GM12878 (cell line): ENCODE measurements at regions not wholly inside any gene's neighbourhood (a gene's known extent, or its start where the extent isn't known, plus 50 kb on each side); places are given as distances from the start of the nearest gene placed in this dataset.

ENCODE experiments used
- ATAC-seq: fragments of 200-7000 bp; cut with Tn5 transposase; 3 replicates; pipeline ENCODE4 v1.9.1; 2020; ENCODE audit warnings: mild to moderate bottlenecking, moderate library complexity
- BruUV-seq: library from RNA; stranded (reverse); fragments of 400-500 nt; replicated peaks from 2 replicates; lab custom pipeline; 2021; lab: Mats Ljungman, UMichigan
- CTCF ChIA-PET: fragments of 300-600 bp; sonication (Branson Sonifier 250); formaldehyde crosslinking; extraction: SDS; loops from one replicate; lab custom pipeline; 2021; ENCODE audit warnings: inconsistent platforms; lab: Yijun Ruan, JAX
- POLR2A ChIA-PET: fragments of 350-600 bp; formaldehyde crosslinking; extraction: SDS; loops from one replicate; lab custom pipeline; 2021; ENCODE audit warnings: inconsistent platforms; lab: Charles Lee
- RAD21 ChIA-PET: fragments of 300-600 bp; sonication (Branson Sonifier 250); formaldehyde crosslinking; loops from one replicate; lab custom pipeline; 2023; ENCODE audit warnings: antibody characterized with exemption; ENCODE audit not compliant: unreplicated experiment; lab: Charles Lee
- SMC1A ChIA-PET: fragments of 300-600 bp; sonication (Branson Sonifier 250); formaldehyde crosslinking; loops from one replicate; lab custom pipeline; 2023; ENCODE audit not compliant: unreplicated experiment, uncharacterized antibody; lab: Charles Lee
- DNase-seq: peaks from one replicate; pipeline ENCODE4 v3.0.0-alpha.2; 2011; ENCODE audit warnings: low read depth, low spot score
- FAIRE-seq: peaks from 3 replicates; lab custom pipeline; 2011; peaks lifted over from hg19 to GRCh38; lab: Jason Lieb, UNC
- H2AFZ ChIP-seq: 2 replicates; pipeline ENCODE4 v1.6.0; 2011; ENCODE audit warnings: low read depth, low read length, control low read depth; ENCODE audit not compliant: control insufficient read depth
- H3K27ac ChIP-seq: 2 replicates; pipeline ENCODE4 v1.5.1; 2011; ENCODE audit warnings: control low read depth; ENCODE audit not compliant: control insufficient read depth, insufficient read depth
- H3K27me3 ChIP-seq, 2 experiments: replicated peaks in 1 of 2; 2 replicates each; pipeline versions ENCODE4 v1.6.0 to v1.6.1; 2011; ENCODE audit warnings: low read length in 1 of 2; ENCODE audit not compliant: control insufficient read depth in 2 of 2, insufficient read depth in 2 of 2
- H3K36me3 ChIP-seq, 2 experiments: 2 replicates each; pipeline ENCODE4 v1.5.1; 2011; ENCODE audit warnings: low read length in 1 of 2; ENCODE audit not compliant: control insufficient read depth in 2 of 2, insufficient read depth in 2 of 2
- H3K4me1 ChIP-seq: 2 replicates; pipeline ENCODE4 v1.6.1; 2011; ENCODE audit warnings: mild to moderate bottlenecking, low read length, moderate library complexity, mixed read lengths; ENCODE audit not compliant: control insufficient read depth, insufficient read depth
- H3K4me2 ChIP-seq: 2 replicates; pipeline ENCODE4 v1.6.0; 2011; ENCODE audit warnings: control low read depth; ENCODE audit not compliant: control insufficient read depth, insufficient read depth
- H3K4me3 ChIP-seq: fragments of 200-600 bp; sonication (generic); 2 replicates; pipeline ENCODE4 v1.5.1; 2016
- H3K79me2 ChIP-seq: 2 replicates; pipeline ENCODE4 v1.6.0; 2011; ENCODE audit warnings: low read length; ENCODE audit not compliant: control insufficient read depth, insufficient read depth
- H3K9ac ChIP-seq: 2 replicates; pipeline ENCODE4 v1.8.0; 2011; ENCODE audit warnings: low read length, control low read depth, mixed read lengths; ENCODE audit not compliant: control insufficient read depth, insufficient read depth
- H3K9me3 ChIP-seq: replicated peaks from 3 replicates; pipeline ENCODE4 v1.5.1; 2011; ENCODE audit warnings: mild to moderate bottlenecking, low read length; ENCODE audit not compliant: control insufficient read depth, insufficient read depth
- H4K20me1 ChIP-seq: 2 replicates; pipeline ENCODE4 v1.6.0; 2011; ENCODE audit not compliant: control insufficient read depth, insufficient read depth
- CBFB ChIP-seq: IDR thresholded peaks from 2 replicates; pipeline ENCODE4 v1.6.1; 2016; ENCODE audit warnings: antibody characterized with exemption, low read depth
- NR2F1 ChIP-seq: fragments of 450-650 bp; conservative IDR thresholded peaks from 2 replicates; pipeline ENCODE4 v1.6.1; 2017; ENCODE audit warnings: mild to moderate bottlenecking
- PML ChIP-seq: IDR thresholded peaks from 2 replicates; pipeline ENCODE4 v1.6.1; 2012; ENCODE audit warnings: low read length, inconsistent platforms
- POLR2AphosphoS5 ChIP-seq: IDR thresholded peaks from 2 replicates; pipeline ENCODE4 v1.6.1; 2011; ENCODE audit warnings: mild to moderate bottlenecking, low read length, inconsistent platforms
- REST ChIP-seq: IDR thresholded peaks from 2 replicates; pipeline ENCODE4 v1.6.1; 2012; ENCODE audit warnings: mild to moderate bottlenecking, low read depth, low read length
- SP1 ChIP-seq: IDR thresholded peaks from one replicate; pipeline ENCODE4 v1.6.1; 2011; ENCODE audit warnings: low read depth, low read length
- STAT1 ChIP-seq: fragments of 450-650 bp; conservative IDR thresholded peaks from 2 replicates; pipeline ENCODE4 v1.6.1; 2014; ENCODE audit warnings: antibody characterized with exemption, mild to moderate bottlenecking
- ZNF274 ChIP-seq: IDR thresholded peaks from one replicate; pipeline ENCODE4 v1.8.0; 2011; ENCODE audit not compliant: insufficient read length, insufficient read depth
- WGBS: methylation state at CpG from one replicate; pipeline ENCODE4 v1.1.6; 2016; ENCODE audit warnings: low lambda C conversion rate; ENCODE audit not compliant: insufficient replicate concordance, insufficient coverage; ENCODE audit errors: missing lambda C conversion rate; 5-methylcytosine and 5-hydroxymethylcytosine counted together
- in situ Hi-C: fragments of 300-500 bp; cut with MboI; formaldehyde crosslinking; loops from 9 replicates; pipeline ENCODE4 v1.14.3; 2018; ENCODE audit warnings: mixed read lengths
- intact Hi-C: fragments of 100-400 bp; cut with micrococcal nuclease; formaldehyde crosslinking; loops from one replicate; pipeline ENCODE4 v1.14.2; 2022; ENCODE audit not compliant: unreplicated experiment

- Histone ChIP-seq H3K4me3 (no peak overlapping the region), H3K9me3 (no peaks in the 10 kb centered on the region), H3K4me2 (no peak overlapping the region), H2AFZ (no peak overlapping the region), H3K4me1 (0 out of 2 replicates have a peak, but pooled peaks cover 3% of the 10 kb centered on the region), H3K27me3 (no peaks in the 10 kb centered on the region), H3K36me3 (no peaks in the 10 kb centered on the region), H4K20me1 (no peaks in the 10 kb centered on the region), H3K79me2 (no peaks in the 10 kb centered on the region), H3K9ac (no peak overlapping the region), H3K27ac (no peak overlapping the region)
- ATAC-seq (no peak), FAIRE-seq (no peak), DNase-seq (no peak)
- WGBS: 30% methylated on average over 3 of the region's 3 CpGs
- no peak for TF ChIP-seq PML
- TF ChIP-seq POLR2AphosphoS5: no peak
- TF ChIP-seq REST: no peak
- no peak for TF ChIP-seq NR2F1
- no peak for TF ChIP-seq SP1
- TF ChIP-seq CBFB: no peak
- no peak for TF ChIP-seq STAT1
- TF ChIP-seq ZNF274: no peak
- RAD21 ChIA-PET: interaction anchor here (1.2 to 1.5 kb wide), 3 partner anchors 10 to 32 kb away, joined by 3 to 4 read pairs (median 3); no protein-coding TSS in a partner anchor
- intact Hi-C loops: no loop called here
- SMC1A ChIA-PET: interaction anchor here (1.4 kb wide), 1 partner anchor 19 kb away, joined by 4 read pairs; no protein-coding TSS in a partner anchor
- CTCF ChIA-PET: interaction anchor here (0.7 kb wide), 1 partner anchor 87 kb away, joined by 3 read pairs; no protein-coding TSS in a partner anchor
- POLR2A ChIA-PET: no interaction called here
- in situ Hi-C loops: no loop called here
- no TSS peak for BruUV-seq
Observed at GRCh38 chr10:44039599-44039998, 345.3 kb downstream of the CXCL12 start.
